BJ (cell line): ENCODE measurements at regions not wholly inside any gene's neighbourhood (a gene's known extent, or its start where the extent isn't known, plus 50 kb on each side); places are given as distances from the start of the nearest gene placed in this dataset.

ENCODE experiments used
- CTCF ChIA-PET: fragments of 350-600 bp; formaldehyde crosslinking; extraction: SDS; loops from one replicate; lab custom pipeline; 2021; ENCODE audit warnings: antibody characterized with exemption, inconsistent platforms; lab: Yijun Ruan, JAX
- POLR2A ChIA-PET: fragments of 300-600 bp; sonication (Branson Sonifier 250); formaldehyde crosslinking; extraction: SDS; loops from one replicate; lab custom pipeline; 2021; ENCODE audit warnings: antibody characterized with exemption; lab: Charles Lee
- DNase-seq: peaks from one replicate; pipeline ENCODE4 v3.0.0-alpha.2; 2011; ENCODE audit warnings: low read depth
- H3K27me3 ChIP-seq: 2 replicates; pipeline ENCODE4 v1.6.0; 2011; ENCODE audit warnings: low read length; ENCODE audit not compliant: control insufficient read depth, insufficient read depth
- H3K36me3 ChIP-seq: 2 replicates; pipeline ENCODE4 v1.5.1; 2011; ENCODE audit warnings: low read length; ENCODE audit not compliant: control insufficient read depth, insufficient read depth
- H3K4me3 ChIP-seq: 2 replicates; pipeline ENCODE4 v1.5.1; 2011; ENCODE audit warnings: low read depth, mild to moderate bottlenecking, control low read depth, low read length
- TF ChIP-seq, protein P1 (sequence below): IDR thresholded peaks from 2 replicates; pipeline ENCODE4 v1.5.1; 2011; ENCODE audit warnings: low read depth, mild to moderate bottlenecking, control low read depth, inconsistent platforms, low read length, moderate library complexity; ENCODE audit not compliant: insufficient read depth

DNA sequence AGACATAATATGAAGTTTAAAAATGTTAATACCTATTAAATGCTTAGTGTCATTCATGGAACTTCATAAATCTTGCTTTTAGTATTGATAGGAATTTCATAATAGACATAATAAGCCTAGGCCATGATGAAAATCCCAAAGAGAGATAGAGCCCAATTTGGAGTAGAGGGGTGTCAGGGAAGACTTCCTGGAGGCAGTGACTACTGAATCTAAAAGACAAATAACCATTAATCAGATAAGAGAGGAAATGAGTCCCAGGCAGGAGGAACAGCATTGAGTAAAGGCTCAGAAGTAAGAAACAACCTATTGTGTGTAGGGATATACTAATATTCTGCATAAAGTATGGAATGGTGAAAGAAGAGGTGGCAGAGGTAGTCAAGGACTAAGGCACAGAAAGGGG, 126.9 kb upstream of the MRPS22 start:
- peaks cover 3% of the 10 kb centered on the region; the same call in 1 of the 2 replicates for H3K27me3 ChIP-seq
- H3K4me3 ChIP-seq, result no peak overlapping the region
- TF ChIP-seq, protein P1, sequence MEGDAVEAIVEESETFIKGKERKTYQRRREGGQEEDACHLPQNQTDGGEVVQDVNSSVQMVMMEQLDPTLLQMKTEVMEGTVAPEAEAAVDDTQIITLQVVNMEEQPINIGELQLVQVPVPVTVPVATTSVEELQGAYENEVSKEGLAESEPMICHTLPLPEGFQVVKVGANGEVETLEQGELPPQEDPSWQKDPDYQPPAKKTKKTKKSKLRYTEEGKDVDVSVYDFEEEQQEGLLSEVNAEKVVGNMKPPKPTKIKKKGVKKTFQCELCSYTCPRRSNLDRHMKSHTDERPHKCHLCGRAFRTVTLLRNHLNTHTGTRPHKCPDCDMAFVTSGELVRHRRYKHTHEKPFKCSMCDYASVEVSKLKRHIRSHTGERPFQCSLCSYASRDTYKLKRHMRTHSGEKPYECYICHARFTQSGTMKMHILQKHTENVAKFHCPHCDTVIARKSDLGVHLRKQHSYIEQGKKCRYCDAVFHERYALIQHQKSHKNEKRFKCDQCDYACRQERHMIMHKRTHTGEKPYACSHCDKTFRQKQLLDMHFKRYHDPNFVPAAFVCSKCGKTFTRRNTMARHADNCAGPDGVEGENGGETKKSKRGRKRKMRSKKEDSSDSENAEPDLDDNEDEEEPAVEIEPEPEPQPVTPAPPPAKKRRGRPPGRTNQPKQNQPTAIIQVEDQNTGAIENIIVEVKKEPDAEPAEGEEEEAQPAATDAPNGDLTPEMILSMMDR, result no peak
- H3K36me3 ChIP-seq, result no peaks in the 10 kb centered on the region
- POLR2A ChIA-PET, result no interaction called here
- DNase-seq, result no peak
- CTCF ChIA-PET, result interaction anchor here (1.0 kb wide), 1 partner anchor 9 kb away, joined by 4 read pairs; no protein-coding TSS in a partner anchor

DNA sequence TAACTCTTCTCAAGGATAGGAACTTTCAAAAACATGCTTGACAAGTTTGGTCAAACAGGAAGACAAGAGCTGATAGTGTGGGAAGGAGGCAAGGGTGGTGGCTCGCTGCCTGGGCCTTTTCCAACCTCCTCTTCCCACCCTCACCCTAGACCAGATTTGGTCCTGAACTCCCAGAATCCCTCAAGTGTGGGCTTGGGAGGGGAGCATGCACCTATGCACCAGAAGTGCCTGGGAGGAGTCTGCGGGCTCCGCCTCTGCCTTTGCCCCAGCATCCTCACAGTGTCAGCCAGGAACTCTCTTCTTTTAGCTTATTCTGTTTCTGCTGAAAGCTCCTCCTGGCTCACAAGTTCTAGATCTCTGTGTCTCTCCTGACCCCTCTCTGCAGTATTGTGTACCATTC, 126.2 kb upstream of the MRPS22 start:
- H3K36me3 ChIP-seq, result no peaks in the 10 kb centered on the region
- ChIA-PET POLR2A (no interaction called here), CTCF (interaction anchor here (0.7 to 1.0 kb wide), 2 partner anchors 105 to 106 kb away, joined by 3 to 4 read pairs; no protein-coding TSS in a partner anchor)
- no peak overlapping the region for H3K4me3 ChIP-seq
- DNase-seq, result no peak
- TF ChIP-seq, protein P1, result no peak
- H3K27me3 ChIP-seq, result peaks cover 3% of the 10 kb centered on the region; the same call in 1 of the 2 replicates

DNA sequence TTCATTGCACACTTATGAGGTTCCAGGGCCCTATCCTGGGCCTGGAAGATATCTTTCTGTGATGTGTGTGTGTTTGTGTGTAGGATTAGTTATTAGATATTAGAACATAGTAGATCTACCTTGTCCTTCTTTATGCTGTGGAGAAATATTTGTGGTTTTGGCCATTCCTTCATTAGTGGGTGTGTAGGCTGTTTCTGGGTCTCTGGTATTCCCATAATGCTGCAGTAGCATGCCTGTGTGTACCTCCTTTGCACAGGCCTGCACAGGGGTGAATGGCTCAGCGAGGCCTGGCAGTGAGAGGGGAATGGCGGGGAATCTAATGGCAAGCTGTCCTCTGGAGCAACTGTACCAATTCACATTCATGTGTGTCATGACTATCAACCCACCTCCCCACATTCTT, 125.8 kb upstream of the MRPS22 start:
- TF ChIP-seq, protein P1, result no peak
- POLR2A ChIA-PET, result no interaction called here
- H3K27me3 ChIP-seq, result peaks cover 3% of the 10 kb centered on the region; the same call in 1 of the 2 replicates
- no peak for DNase-seq
- no peaks in the 10 kb centered on the region for H3K36me3 ChIP-seq
- CTCF ChIA-PET, result interaction anchor here (0.7 to 1.0 kb wide), 2 partner anchors 106 to 107 kb away, joined by 3 to 4 read pairs; no protein-coding TSS in a partner anchor
- H3K4me3 ChIP-seq, result no peak overlapping the region

DNA sequence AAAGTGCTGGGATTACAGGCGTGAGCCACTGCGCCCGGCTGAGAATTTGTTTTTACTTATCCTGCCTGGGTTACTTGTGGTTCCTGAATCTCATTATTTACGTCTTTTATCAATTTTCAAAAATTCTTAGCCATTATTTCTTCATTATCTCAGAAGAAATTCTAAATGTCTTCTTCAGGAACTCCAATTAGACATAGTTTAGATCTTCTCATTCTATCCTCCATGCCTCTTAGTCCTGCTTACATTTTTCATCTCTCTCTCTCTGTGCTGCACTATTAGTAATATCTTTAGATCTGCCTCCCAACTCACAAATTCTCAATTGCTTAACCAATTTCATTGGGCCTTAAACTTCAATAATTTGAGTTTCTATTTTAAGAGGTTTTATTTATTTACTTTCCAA, 124.4 kb upstream of the MRPS22 start:
- H3K4me3 ChIP-seq, result no peak overlapping the region
- no peaks in the 10 kb centered on the region for H3K36me3 ChIP-seq
- TF ChIP-seq, protein P1, result no peak
- peaks cover 3% of the 10 kb centered on the region; the same call in 1 of the 2 replicates for H3K27me3 ChIP-seq
- no peak for DNase-seq
- POLR2A ChIA-PET, result no interaction called here
- CTCF ChIA-PET, result no interaction called here

DNA sequence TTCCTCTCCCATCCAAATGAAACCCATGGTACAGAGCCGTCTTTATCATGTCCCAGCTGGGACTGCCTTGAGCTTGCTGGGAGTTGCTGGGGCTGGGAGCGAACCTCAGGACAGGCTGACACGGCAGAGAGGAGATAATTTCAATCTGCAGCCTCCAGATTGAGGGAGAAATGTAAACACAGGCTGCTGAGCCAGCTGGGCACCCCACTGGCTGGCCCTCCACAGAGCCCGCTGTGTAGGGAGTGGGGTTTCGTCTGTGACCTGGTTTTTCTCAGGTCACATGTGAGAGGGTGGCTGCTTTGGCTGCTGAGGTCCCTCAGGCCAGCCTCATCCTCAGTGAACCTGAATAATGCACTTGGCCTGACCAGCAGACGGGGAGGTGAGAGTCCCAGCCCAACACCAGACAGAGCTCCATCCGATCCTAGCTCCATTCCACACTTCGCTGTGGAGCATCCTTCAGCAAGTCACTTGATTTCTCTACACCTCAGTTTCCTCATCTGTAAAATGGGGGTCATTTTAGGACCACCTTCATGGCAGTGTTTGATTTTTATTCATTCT, 121.6 kb upstream of the MRPS22 start:
- TF ChIP-seq, protein P1, result no peak
- H3K36me3 ChIP-seq, result no peaks in the 10 kb centered on the region
- CTCF ChIA-PET, result no interaction called here

More for the DNA sequence above, 121.6 kb upstream of the MRPS22 start:
- DNase-seq, result no peak
- Histone ChIP-seq H3K27me3 (no peaks in the 10 kb centered on the region), H3K4me3 (no peak overlapping the region)
- POLR2A ChIA-PET, result no interaction called here
